GM12874 (cell line): ENCODE measurements at regions not wholly inside any gene's neighbourhood (a gene's known extent, or its start where the extent isn't known, plus 50 kb on each side); places are given as distances from the start of the nearest gene placed in this dataset.

Experiments used
- TF ChIP-seq, protein P1 (sequence below): IDR thresholded peaks from 2 replicates; pipeline ENCODE4 v1.5.1; 2011; ENCODE audit warnings: low read depth, mild to moderate bottlenecking, control low read depth, low read length, moderate library complexity; ENCODE audit not compliant: insufficient read depth

DNA sequence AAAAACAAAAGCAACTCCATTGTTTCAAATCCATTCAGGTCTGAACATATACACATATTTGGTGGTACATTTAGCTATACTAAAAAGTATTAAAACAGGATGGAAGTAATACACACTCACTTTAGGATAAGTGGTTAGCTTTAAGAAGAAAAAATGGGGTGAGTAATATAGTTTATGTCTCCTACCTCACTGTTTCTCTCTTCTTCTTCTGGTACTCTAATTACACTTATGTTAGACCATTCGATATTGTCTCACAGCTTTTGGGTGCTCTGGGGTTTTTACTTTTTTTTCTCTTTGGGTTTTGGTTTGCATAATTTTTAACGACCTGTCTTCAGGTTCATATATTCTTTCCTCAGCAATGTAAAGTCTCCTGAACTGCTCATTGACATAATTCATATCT lies 75.4 kb upstream of the AKAP13 start:
- TF ChIP-seq, protein P1, sequence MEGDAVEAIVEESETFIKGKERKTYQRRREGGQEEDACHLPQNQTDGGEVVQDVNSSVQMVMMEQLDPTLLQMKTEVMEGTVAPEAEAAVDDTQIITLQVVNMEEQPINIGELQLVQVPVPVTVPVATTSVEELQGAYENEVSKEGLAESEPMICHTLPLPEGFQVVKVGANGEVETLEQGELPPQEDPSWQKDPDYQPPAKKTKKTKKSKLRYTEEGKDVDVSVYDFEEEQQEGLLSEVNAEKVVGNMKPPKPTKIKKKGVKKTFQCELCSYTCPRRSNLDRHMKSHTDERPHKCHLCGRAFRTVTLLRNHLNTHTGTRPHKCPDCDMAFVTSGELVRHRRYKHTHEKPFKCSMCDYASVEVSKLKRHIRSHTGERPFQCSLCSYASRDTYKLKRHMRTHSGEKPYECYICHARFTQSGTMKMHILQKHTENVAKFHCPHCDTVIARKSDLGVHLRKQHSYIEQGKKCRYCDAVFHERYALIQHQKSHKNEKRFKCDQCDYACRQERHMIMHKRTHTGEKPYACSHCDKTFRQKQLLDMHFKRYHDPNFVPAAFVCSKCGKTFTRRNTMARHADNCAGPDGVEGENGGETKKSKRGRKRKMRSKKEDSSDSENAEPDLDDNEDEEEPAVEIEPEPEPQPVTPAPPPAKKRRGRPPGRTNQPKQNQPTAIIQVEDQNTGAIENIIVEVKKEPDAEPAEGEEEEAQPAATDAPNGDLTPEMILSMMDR = no peak

DNA sequence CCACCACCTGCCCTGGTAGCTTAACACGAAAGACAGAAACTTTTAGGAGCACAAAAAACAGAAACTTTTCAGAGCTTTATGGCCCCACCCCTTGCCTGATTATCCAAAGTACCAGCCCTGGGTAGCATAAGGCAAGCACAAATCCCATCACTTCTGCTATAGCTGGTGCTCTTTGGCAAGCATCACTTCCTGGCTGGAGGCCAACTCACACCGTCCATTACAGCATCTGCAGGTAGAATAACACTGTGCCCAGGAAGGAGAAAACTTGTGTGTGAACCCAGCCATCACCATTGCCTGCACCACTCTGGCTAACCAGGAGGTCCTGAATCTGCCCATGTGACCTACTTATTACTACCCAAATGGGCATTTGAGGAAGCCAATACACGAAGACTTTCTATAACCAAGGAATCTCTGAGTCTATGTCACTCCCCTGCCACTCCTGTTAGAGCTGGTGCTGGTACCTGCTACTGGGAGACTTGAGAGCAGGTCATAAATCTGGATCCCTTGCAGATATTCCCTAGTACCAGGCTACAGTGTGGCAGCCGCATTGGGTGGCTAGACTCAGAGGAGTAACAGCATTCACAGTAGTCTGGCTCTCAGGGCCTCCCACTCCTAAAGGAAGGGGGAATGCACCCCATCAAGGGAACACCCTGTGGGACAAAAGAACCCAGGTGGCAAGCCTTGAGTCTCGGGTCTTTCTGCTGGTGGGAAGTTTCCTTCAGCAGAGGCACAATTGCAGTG lies 73.3 kb upstream of the AKAP13 start:
- TF ChIP-seq, protein P1 = no peak

DNA sequence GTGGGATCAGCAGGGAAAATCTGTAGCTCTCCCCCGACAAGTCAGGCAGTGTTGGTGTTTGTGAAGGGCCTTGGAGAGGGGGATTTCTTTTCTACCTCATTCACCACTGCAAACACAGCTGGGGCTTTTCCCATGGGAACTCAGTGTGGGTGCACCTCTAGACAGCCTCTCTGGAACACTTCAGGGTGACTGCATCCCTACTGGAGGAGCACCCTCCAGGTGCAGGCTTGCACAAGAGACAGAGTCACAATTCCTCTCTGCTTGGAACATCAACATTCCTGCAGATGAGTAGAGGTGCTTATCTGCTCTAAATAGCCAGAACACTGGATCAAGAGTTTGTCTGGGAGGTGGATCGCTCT lies 72.7 kb upstream of the AKAP13 start:
- TF ChIP-seq, protein P1 = no peak

DNA sequence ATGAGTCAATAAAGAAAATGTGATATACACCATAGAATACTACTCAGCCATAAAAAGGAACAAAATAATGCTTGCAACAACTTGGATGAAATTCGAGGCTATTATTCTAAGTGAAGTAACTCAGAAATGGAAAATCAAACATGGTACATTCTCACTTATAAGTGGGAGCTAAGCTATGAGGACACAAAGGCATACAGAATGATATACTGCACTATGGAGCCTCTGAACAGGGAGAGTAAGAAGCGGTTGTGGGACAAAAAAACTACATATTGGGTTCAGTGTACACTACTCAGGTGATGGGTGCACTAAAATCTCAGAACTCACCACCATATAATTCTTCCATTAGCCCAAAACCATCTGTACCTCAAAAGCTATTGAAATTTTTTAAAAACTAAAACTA lies 68.8 kb upstream of the AKAP13 start:
- TF ChIP-seq, protein P1 = no peak

DNA sequence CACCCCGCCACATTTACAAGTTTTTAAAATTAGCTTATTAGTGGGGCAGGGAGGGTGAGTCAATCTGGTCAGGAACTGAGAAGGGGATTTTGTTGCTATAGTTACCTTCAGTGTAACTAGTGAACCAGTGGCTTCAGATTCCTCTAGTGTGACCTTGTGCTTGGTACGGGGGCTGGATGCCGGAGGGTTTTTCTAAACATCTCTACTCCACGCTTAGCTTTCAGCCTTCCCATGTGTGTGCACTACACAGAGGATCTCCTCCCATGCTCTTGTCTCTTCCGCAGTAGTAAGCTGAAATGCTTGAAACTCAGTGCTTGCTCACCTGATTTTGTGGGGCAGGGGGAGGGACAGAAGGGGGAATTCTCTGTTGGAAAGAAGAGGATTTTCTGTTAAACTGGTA lies 67.9 kb upstream of the AKAP13 start:
- TF ChIP-seq, protein P1 = no peak

DNA sequence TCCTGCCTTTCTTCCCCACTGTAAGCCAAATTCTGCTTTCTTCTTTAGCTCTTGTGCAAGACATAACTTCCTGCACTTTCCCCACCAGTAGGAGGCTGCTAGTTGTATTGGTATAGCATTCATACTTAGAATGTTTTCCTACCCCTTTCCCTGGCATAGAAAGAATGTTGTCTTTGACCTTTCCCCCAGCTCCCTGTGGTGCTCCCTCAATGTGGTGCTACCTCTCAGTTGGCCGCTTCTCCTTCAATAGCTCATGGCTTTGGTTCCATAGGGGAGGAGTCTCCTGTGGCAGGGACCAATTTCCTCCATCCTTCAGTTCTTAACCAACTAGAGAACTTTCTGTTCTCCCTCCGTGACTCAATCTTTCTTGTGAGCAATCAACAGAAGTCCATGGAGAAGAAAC lies 67.5 kb upstream of the AKAP13 start:
- TF ChIP-seq, protein P1 = no peak

DNA sequence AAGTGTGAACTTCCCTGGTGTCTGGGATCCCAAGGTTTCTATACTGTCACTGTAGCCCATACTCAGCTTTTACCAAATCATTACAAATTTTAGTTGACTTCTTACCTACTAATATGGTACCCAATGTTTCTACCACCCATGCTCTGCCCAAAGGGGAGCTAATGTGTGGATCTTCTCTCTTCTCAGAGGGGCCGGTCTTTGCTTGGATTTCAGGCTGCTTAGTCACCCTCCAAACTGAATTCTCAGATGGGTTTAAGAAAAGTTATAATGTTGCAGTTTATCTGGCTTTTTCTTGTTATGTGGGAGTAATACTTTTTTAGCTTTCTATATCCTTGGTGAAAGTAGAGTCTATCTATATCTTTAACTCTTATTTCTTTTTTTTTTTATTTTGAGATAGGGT lies 67.1 kb upstream of the AKAP13 start:
- TF ChIP-seq, protein P1 = no peak
